GM12874 (cell line): ENCODE measurements at regions not wholly inside any gene's neighbourhood (a gene's known extent, or its start where the extent isn't known, plus 50 kb on each side); places are given as distances from the start of the nearest gene placed in this dataset.

Experiments used
- TF ChIP-seq, protein P1 (sequence below): IDR thresholded peaks from 2 replicates; pipeline ENCODE4 v1.5.1; 2011; ENCODE audit warnings: low read depth, mild to moderate bottlenecking, control low read depth, low read length, moderate library complexity; ENCODE audit not compliant: insufficient read depth

DNA sequence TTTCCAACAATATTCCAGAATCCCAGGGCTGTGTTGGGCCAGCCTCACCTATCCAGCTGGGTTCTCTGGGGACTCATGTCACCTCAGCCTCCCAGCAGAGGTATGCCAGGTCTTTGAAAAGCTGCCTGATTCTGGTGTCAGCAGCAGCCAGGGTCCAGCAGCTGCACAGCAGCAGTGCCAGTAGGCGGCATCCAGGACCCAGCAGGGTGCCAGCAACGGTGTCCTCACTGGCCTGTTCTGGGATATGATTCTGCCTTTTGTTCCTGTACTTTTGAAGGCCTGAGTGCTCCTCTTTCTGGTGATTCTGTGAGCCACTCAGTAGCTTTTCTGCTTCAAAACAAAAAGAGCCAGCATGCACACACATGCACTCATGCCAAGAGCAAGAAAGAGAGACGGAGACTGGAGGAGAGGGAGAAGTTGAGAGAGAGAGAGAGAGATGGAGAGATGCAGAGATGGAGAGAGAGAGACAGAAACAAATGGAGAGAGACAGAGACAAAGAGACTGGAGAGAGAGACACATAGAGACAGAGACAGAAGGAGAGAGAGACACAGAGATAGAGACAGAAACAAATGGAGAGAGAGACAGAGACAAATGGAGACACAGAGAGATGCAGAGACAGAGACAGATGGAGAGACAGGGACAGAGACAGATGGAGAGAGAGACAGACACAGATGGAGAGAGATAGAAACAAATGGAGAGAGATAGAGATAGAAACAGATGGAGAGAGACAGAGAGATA, 205.7 kb downstream of the UACA start:
- TF ChIP-seq, protein P1, sequence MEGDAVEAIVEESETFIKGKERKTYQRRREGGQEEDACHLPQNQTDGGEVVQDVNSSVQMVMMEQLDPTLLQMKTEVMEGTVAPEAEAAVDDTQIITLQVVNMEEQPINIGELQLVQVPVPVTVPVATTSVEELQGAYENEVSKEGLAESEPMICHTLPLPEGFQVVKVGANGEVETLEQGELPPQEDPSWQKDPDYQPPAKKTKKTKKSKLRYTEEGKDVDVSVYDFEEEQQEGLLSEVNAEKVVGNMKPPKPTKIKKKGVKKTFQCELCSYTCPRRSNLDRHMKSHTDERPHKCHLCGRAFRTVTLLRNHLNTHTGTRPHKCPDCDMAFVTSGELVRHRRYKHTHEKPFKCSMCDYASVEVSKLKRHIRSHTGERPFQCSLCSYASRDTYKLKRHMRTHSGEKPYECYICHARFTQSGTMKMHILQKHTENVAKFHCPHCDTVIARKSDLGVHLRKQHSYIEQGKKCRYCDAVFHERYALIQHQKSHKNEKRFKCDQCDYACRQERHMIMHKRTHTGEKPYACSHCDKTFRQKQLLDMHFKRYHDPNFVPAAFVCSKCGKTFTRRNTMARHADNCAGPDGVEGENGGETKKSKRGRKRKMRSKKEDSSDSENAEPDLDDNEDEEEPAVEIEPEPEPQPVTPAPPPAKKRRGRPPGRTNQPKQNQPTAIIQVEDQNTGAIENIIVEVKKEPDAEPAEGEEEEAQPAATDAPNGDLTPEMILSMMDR: no peak

GRCh38 chr15:70556779-70557178, 206.6 kb downstream of the UACA start:
- TF ChIP-seq, protein P1: no peak

GRCh38 chr15:70556151-70556741, 207.1 kb downstream of the UACA start:
- TF ChIP-seq, protein P1: no peak

- TF ChIP-seq, protein P1: no peak
Measured at GRCh38 chr15:70555713-70556112, 207.6 kb downstream of the UACA start.

DNA sequence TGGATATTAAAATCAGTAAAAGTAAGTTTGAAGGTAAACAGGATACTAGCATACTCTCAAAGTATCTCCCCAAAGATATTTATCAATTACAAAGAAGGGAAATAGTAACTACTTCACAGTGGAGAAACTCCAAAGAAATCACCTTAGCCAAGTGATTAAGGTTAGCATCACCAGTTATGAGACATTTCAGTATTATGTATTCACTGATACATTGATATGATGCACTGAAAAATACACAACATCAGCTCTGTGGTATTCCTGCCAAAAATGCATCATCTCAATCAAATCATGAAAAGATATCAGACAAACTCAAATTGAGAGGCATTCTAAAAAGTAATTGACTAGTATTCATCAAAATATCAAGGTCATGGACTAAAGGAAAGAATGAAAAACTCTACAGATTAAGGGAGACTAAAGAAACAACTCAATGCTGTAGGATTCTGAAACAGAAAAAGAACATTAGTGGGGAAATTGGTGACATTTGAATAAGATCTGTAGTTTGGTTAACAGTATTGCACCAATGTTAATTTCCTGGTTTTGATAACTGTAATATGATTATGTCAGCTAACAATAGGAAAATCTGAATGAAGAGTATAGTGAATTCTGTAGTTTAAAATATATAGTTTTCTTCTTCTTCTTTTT, 215.4 kb downstream of the UACA start:
- TF ChIP-seq, protein P1: no peak

DNA sequence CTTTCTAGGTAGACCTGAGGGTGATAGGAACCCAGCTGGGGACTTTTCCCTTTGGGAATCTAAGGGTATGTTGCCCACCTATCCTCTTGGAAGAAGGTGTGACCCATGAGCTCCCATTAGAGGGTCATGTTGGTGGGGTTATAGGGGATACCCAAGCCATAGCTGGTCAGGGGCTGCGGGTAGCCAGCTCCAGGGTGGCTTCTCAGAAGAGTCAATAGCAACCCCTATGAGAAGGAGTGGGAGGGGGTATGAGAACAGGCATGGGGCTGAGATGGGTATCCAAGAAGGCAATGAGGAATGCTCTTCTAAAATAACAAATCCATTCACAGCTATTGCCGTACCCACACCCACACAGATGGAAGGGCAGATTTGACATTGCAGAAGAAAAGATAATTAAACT, 217.8 kb downstream of the UACA start:
- TF ChIP-seq, protein P1: no peak

- TF ChIP-seq, protein P1: no peak
Measured at GRCh38 chr15:70541511-70541910, 221.8 kb downstream of the UACA start.
